Smooth muscle cell of the brain vasculature (primary cell): ENCODE measurements at regions not wholly inside any gene's neighbourhood (a gene's known extent, or its start where the extent isn't known, plus 50 kb on each side); places are given as distances from the start of the nearest gene placed in this dataset.

ENCODE experiments used
- DNase-seq: peaks from one replicate; pipeline ENCODE4 v3.0.0-alpha.2; 2012; ENCODE audit warnings: low read depth, low spot score

DNA sequence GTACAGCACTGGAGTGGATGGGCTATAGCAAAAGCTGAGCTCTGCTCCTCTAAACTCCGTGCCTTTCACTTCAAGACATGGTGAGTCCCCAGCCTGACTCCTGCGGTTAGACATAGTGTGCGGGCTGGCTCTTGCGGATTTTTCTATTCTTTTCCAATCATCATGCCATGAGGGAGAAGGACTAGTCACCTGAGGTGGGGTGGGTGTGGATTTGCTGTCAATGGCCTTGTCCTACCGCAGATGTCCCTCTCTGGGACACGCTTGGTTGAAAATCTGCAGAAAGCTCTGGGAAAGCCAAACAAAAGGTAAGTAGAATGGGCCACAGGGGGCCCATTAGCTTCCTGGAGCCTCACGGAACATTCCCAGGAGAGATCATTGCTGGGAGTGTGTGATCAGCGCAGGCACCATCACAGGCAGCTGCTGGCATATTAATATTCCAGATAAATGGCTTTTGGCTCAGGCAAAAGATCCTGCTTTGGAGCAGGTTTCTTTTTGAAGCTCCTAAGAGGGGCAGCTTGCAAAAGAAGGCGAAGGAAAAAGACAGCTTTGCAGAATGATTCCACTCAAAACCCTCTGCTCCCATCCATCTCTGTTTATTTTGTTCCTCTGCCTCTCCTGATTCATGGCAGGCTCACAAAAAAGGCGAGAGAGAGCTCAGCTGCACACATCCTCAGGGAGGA is 509.0 kb upstream of the ZMIZ1 start:
- no peak for DNase-seq

DNA sequence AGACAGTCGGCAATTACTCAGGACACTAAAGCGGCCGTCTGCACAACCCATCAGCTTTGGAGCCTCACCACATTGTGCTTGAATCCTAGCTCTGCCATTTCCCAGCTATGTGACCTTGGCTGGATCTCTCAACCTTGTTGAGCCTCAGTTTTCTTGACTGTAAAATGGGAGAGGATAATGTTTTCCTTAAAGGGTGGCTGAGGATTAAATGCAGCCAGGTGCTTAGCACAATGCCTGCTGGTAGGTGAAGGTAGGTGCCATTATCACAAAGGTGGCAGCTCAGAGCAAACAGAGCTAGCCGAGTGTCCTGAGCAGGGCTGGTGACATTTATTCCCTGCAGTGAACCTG is 508.5 kb upstream of the ZMIZ1 start:
- DNase-seq = no peak

DNA sequence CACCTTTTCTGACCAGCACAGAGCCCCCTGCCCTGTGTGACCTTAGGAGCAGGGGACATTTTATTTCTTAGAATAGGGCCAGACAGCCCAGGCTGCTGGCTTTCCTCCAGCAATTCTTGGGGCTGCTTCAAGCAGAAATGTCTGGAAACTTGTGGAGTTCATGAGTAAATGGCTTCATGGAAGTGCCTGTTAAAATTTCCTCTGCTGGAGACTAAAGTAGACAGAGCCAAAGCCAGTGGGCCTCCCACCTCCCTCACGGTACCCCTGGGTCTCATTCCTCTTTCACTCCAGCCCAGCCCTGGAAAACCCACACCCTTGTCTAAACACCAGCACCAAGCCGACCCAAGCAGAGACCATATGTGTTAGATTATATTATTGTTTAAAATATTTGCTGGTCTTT is 505.5 kb upstream of the ZMIZ1 start:
- no peak for DNase-seq

DNA sequence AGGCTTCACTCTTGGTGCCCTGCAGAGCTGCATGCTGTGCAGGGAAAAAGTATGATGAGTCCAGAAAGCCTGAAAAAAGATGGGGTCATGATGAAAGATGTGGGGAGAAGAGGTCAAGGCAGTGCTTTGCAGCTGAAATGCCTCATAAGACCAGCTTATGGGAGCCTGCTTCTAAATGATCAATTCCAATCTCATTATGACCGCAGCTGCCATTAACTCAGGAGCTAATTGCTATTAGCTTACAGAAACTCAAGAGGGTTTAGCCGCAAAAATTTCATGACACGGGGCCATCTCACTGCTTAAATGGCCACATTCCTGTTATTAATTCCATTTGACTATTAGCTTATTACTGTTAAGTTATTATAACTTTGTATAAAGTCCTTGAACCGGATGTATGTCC is 502.9 kb upstream of the ZMIZ1 start:
- no peak for DNase-seq

DNA sequence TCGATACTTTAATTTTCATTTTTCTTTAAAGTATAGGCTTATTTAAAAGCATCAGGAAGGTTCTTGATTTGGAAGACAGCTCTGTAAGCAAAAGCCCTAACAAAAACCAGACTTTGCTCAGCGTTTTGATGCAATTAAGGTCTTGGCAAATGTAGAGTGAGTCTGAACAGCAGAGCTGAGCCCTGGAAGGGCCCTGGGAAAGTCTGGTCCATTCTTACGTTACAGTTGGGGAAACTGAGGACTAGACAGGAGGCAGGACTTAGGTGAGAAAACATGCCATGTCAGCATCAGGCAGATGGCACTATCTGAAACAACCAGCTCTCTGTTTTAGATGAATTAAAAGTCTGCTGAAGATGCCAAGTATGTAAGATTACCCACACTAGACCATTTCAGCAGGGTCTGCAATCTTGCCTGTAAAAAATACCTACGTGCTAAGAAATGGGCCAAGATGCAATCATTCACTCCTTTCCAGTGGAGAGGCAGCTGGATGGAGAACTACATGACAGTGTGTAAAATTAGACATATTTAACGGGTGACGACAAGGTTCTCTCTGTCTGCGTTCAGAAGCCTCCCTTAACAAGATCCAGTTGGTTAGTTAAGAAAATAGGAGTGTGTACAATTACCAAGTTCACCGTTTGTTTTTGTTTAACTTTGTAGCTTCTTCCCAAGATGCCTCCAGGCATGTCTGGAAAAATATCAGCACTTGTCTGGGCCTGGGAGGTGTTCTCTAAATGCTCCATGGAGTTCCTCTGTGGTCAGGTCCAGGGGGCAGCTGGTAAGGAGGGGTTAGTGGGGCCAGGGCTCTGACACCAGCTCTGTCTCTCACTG is 502.3 kb upstream of the ZMIZ1 start:
- DNase-seq = no peak

DNA sequence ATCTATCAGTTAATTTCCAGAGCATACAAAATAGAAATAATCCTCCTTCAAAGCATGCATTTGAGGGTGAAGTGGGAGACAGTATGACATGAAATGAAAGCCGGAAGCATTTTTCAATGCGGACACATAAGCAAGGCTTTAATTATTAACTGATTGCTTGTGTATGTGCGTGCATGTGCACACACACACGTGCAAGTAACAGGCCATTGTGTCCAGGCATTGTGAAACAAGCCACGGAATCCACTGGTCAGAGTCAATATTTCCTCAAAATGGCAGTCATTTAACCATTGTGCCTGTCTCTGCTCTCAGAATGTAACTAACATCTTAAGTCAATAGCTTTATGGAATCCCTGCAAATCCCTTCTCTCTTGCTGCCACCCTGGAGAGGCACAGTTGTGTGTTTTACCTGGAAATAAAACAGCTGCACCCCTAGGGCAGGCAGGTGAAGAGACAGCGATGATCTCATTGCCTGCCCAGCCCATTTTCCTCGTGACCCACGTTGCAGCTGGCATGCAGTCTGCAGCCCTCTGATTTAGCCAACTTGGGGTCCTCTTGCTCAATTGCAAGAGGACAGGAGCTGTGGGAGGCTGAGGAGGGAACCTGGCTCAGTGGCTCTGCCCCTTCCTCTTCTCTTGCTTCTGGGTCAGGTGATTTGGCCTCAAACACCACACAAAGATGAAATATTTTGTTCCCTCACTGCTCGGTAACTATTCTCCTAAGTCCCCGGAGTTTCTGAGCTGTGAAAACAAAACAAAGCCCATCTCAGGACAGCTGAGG is 500.9 kb upstream of the ZMIZ1 start:
- DNase-seq = no peak

DNA sequence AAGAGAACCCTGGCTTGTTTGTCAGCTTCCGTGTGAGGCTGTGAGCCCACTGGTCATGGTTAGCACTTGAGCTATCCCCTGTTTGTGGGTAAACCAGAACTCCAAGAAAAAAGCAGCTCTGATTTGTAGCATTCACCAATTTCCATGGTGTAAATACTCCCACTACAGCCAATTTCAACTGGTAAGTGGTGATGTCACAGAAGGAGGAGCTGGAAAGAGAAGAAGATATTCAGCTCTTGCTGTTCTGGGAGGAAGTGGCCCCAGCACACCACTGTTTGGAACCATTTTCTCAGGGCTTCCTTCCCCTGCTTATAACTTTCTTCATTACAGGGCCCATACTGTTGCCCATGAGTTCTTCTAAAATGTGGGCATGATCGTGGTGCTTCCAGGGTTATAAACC is 500.1 kb upstream of the ZMIZ1 start:
- no peak for DNase-seq

DNA sequence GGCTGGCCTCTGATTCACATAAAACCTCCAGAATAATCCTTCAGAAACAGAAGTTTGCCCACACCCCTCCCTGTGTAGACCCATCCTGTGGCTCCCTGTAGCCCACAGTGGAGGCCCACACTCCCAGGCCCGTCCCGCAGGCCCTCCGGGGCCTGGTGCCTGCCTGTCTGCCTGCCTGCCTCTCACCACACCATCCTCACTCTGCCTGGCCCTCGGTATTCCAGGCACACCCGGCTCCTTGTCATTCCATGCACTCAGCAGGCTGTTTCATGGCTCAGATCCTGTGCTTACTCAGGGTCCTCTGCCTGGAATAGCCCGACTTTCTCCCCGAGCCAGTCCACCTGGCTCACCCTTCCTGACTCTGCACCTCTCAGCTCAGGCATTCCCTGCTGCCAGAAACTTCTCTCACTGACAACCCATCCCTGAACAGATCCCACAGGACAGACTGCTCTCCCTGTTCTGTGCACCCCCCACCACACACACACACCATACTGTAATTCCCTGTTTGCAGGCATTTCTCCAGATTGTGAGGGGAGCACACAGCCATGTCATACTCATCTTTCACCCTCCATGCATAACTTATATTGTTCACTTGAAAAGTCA is 498.0 kb upstream of the ZMIZ1 start:
- no peak for DNase-seq

DNA sequence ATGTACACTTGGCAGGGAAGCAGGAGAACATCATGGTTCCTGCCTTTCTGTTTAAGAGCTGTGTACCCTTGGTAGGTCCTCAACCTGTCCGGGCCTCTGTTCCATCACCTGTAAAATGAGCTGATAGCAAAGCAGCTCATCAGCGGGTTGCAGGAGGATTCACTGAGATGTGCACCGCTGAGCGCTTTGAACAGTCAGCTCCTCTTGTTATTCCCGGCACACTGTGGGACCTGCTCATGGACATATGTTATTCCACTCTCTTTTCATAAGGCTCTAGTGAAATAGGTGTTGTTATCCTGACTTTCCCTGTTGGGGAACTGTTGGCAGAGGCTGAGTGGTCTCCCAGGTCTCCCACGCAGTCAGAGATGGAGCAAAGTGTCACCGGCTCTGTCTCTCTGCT is 497.5 kb upstream of the ZMIZ1 start:
- DNase-seq = no peak

DNA sequence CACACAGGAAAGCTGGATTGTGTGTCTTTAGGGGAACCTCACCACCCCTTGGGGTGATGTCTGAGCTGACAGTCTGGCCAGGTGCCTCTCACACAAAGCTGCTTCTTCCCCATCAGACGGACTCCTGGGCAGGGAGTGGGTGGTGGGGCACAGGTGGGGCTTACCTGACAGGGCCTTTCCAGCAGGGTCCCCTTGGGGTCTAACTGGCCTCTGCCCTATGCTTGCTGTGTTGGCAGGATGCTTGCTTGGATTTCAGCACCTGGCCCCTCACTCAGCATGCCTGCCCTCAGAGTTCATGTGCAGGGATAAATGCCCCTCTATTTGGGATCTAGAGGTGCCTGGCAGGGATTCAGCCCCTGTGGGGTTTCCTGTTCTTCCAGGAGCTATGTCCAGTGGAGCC is 496.9 kb upstream of the ZMIZ1 start:
- no peak for DNase-seq

DNA sequence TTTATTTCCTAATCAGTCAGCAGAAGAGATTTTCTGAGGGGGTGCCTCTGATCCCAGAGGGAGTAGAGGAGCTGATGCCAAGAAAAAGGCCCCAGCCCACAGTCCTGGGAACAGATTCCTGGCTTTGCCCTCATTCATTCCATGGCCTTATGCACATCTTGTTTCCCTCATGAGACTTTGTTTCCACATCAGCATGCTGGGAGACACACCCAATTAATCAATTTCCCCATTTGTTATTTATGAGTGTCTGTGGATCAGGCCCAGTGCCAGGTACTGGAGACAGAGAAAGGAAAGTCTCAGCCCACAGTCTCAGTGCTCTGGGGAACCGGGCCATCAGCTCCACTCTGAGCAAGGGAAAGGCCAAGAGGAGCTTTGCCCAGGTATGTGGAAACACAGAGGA is 496.2 kb upstream of the ZMIZ1 start:
- no peak for DNase-seq

DNA sequence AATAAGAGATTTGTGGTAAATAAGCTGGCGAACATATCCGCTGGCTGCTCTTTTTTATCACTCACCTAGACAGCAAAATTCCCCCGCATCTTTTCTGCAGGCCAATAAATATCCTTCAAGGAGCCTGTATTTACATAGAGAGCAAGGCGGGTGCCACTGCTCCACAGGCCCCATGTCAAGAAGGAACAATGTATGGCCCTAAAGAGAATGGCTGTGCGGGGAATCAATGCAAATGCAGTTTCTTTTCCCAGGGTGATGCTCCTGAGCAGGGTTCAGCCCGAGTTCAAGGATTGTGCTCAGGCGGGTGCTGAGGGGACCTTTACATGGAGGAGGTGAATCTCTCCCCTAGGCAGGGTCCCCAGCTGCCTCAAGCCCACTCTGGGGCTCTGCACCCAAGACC is 494.2 kb upstream of the ZMIZ1 start:
- no peak for DNase-seq

DNA sequence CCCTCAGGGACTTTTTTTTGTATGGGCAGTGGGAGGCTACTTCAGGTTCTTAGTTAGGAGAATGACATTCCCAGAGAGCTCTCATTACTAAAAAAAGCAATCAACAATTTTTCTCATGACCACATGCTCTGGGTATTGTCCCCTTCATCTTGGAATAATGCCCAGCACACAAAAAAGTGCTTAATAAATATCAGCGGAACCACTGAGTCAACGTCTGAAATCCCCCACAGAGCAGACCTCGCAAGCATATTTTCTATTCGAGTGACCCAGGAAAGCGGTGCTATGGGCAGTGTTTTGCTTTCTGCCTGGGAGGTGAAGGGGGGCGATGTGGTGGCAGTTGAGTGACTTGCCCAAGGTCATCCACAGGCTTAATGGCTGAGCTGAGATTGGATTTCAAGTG is 493.4 kb upstream of the ZMIZ1 start:
- no peak for DNase-seq

DNA sequence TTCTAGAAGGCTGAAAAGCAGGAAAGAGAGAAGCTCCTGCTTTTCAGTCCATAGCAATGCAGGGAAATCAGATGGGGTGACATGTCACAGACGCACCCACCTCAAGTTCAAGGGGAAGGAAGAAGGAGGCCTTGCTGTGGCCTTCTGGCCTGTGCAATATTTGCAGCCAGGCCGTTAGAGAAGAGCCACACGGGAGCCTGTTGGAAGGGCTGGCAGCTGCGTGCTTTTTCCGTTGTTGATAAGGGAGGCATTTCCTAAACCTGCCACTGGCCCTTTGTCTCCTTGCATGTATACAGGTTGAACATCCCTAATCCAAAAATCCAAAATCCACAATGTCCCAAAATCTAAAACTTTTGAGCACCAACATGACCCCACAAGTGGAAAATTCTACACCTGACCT is 492.5 kb upstream of the ZMIZ1 start:
- no peak for DNase-seq

DNA sequence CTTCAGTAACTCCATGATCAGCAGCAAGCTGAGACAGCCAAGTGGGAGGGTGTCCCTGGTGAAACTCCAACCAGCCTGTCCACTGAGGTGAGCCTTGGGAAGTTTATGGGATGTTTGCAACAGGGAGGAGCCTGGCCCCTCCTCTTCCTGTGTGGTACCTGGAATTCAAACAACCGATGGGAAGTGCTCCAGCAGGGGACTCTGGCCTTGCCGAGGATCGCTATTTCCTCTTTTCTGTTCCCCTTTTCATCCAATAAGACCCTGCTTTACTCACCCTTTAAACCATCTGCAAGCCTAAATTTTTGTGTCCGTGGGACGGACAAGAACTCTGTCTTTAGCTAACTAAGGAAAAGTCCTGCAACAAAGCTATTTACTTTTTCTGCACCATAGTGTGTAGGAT is 491.1 kb upstream of the ZMIZ1 start:
- no peak for DNase-seq

DNA sequence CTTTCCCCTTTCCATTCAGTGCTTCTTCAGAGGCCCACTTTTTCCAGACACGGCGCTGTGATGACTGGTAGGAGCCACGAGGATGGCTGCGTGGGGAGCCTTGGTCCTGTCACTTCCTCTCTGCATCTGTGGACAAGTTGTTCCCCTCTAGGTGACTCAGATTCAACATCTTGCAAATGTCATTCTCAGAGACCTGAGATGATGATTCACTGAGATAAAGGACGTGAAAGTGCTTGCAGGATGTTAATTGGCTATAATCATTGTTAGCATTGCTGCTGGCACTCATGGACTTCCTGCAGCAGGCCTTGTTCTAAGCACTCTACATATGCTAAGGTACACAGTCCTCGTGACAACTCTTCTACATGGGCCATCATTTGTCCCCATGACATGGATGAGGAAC is 489.8 kb upstream of the ZMIZ1 start:
- DNase-seq = no peak

DNA sequence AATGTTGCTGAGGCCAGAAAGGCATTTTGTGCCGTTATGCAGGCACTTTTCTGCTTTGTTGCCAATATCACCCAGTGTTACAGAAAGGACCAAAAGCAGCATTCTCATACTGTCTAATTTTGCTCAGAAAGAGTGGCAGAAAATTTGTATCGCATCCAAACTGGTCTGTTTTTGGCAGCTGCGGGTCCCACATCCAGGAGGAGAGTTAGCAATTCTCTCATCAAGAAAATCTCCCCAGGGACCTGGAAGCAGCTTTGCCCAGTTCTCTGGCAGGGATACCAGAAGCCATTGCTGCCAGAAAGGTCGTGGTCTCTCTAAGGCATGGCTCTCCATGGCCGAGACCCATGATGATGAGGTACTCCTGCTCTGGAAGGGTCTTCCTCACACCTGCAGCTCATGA is 489.2 kb upstream of the ZMIZ1 start:
- DNase-seq = no peak

DNA sequence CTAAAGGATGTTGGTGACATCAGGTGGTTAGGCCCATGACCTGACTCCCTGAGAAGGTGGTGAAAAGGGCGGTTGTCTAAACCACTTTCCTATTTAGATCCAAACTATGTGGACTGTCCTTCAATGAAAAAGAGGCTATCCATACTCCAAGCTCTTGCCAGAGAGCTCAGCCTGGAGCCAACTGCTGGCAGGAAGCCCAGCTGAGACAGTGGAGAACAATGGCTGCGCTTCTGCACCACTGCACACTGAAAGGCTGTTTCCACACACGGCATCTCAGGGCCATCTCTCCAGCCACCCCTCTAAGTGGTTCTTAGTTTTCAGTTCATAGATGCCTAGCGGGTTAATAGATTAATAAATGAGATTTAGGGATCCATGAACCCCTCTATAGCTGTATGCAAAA is 488.8 kb upstream of the ZMIZ1 start:
- no peak for DNase-seq

DNA sequence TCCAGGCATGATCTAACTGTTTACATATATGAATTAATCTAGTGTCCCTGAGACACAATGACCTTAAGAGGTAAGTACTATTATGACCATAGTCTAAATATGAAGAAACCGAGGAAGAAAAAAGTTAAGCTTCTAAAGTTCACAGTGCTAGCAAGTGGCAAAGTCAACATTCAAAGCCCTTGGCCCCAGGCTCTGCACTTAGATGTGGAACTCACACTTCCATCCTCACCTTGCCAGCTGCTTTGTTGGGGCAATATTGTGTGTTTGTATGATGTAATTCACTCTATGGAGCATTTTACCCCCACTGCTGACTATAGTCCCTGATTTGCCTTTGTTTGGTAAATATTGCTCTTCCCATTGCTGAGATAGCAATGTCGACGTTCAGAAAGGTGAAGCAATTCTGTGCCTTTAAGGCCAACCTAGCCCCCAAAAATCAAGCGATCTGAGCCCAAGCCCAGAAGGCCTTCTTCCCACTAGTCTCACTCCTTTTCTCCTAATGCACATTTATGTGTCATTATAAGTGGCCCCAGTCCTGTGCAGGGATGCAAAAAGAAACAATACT is 487.6 kb upstream of the ZMIZ1 start:
- no peak for DNase-seq

DNA sequence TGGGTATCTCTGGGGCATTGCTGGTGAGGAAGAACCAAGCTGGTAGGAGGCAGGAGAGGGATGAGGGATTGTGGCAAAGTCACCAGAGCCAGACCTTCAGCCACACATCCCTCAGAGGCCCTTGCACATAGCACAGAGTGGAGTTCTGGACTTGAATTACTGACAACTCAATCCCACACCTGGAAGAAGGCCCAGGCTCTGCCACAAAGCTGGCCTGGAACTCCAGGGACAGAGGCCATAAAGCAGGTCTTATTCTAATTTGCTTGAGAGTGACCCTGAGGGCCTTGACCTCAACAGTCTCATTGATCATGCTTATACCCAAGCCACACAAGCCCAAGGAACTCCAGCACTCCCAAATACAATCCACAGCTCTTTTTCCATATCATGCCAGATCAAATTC is 486.2 kb upstream of the ZMIZ1 start:
- no peak for DNase-seq

DNA sequence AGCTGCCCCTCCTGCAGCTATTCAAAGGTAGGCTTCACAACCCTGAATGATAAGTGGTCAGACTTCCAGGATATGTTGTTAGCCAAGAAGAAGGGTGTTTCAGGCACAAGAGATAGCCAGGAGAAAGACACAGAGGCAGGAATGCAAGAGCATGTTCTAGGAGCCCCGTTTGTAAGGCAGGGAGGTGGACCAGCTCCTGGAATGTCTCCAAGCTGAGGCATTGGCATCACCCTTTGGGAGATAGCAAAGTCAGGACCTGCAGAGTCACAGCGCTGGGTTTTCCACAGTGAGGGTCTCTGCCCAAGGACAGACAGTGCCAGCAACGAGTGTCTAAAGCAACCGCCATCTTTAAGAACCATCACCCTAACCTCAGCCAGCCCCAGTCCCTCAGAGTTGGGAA is 484.5 kb upstream of the ZMIZ1 start:
- DNase-seq = no peak

DNA sequence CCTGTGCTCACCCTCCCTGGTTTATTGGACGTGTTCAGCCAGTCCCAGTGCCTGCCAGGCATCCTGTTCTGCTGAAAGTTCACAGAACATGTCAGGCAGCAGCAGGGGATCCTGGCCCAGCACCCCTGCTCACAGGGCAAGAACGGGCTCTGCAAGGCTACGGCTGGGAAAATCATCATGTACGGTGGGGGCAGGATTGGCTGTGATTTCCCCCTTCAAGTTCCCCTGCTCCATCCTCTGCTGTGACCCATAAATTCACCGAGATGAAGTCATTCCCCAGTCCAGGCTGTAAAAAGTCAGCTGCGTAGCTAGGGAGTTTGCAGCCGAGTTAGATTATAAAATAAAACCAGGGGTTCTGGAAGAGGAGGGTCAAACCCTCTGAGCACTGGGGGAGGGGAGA is 484.1 kb upstream of the ZMIZ1 start:
- no peak for DNase-seq
